Body of pancreas (tissue), 4 donors: ENCODE measurements at regions not wholly inside any gene's neighbourhood (a gene's known extent, or its start where the extent isn't known, plus 50 kb on each side); places are given as distances from the start of the nearest gene placed in this dataset.

ENCODE experiments used
- CTCF ChIP-seq, 7 experiments: fragments of 450-650 bp in 4 of 7; fragments of 200-600 bp in 3 of 7; sonication (generic) in 3 of 7; IDR thresholded peaks; one replicate each; pipeline ENCODE4 v1.5.1; 2016 to 2019; ENCODE audit warnings: antibody characterized with exemption in 7 of 7
- POLR2A ChIP-seq, 3 donors: fragments of 450-650 bp; IDR thresholded peaks; one replicate each; pipeline ENCODE4 v1.6.1; 2016; ENCODE audit warnings: antibody characterized with exemption in 3 of 3, mild to moderate bottlenecking in 2 of 3

- TF ChIP-seq CTCF (IDR thresholded peaks at IDR 0.05), result no peak
- no peak for TF ChIP-seq POLR2A (IDR thresholded peaks at IDR 0.05)
Observed at GRCh38 chr2:146229508-146230155, 1615.2 kb upstream of the ACVR2A start.
